Endodermal cell (in vitro differentiated cells): ENCODE measurements at regions not wholly inside any gene's neighbourhood (a gene's known extent, or its start where the extent isn't known, plus 50 kb on each side); places are given as distances from the start of the nearest gene placed in this dataset.

Source experiments
- DNase-seq: peaks from one replicate; pipeline ENCODE4 v3.0.0-alpha.2; 2017
- H3K27ac ChIP-seq: 2 replicates; pipeline ENCODE4 v1.5.1; 2013; ENCODE audit warnings: mild to moderate bottlenecking, low read depth, low read length, moderate library complexity
- H3K27me3 ChIP-seq: 2 replicates; pipeline ENCODE4 v1.6.1; 2013; ENCODE audit warnings: mild to moderate bottlenecking, low read length, moderate library complexity; ENCODE audit not compliant: insufficient read depth, control insufficient read depth, poor library complexity, severe bottlenecking
- H3K36me3 ChIP-seq: 2 replicates; pipeline ENCODE4 v1.7.0; 2013; ENCODE audit warnings: mild to moderate bottlenecking, low read length, moderate library complexity; ENCODE audit not compliant: control insufficient read depth, insufficient read depth
- H3K4me1 ChIP-seq: one replicate; pipeline ENCODE4 v1.7.0; 2013; ENCODE audit warnings: low read length; ENCODE audit not compliant: control insufficient read depth, insufficient read depth
- H3K4me3 ChIP-seq: 2 replicates; pipeline ENCODE4 v1.5.1; 2013; ENCODE audit warnings: mild to moderate bottlenecking, low read length, moderate library complexity
- H3K9ac ChIP-seq: 2 replicates; pipeline ENCODE4 v1.6.1; 2013; ENCODE audit warnings: mild to moderate bottlenecking, low read length, moderate library complexity; ENCODE audit not compliant: poor library complexity, severe bottlenecking; ENCODE audit errors: extremely low read depth
- H3K9me3 ChIP-seq: 2 replicates; pipeline ENCODE4 v1.6.1; 2013; ENCODE audit warnings: mild to moderate bottlenecking, low read length, moderate library complexity; ENCODE audit not compliant: control insufficient read depth
- H3K27ac Mint-ChIP-seq: 2 replicates; pipeline ENCODE4 v1.8.0; 2020; ENCODE audit warnings: mixed read lengths
- H3K27me3 Mint-ChIP-seq: 2 replicates; pipeline ENCODE4 v1.8.0; 2021; ENCODE audit warnings: mild to moderate bottlenecking, mixed read lengths; ENCODE audit not compliant: insufficient read depth
- H3K36me3 Mint-ChIP-seq: 2 replicates; pipeline ENCODE4 v1.8.0; 2020; ENCODE audit warnings: low read depth, mixed read lengths
- H3K4me1 Mint-ChIP-seq: 2 replicates; pipeline ENCODE4 v1.8.0; 2020; ENCODE audit warnings: mixed read lengths
- H3K4me3 Mint-ChIP-seq: 2 replicates; pipeline ENCODE4 v1.8.0; 2020; ENCODE audit warnings: mild to moderate bottlenecking, moderate library complexity, mixed read lengths
- H3K9me3 Mint-ChIP-seq: 2 replicates; pipeline ENCODE4 v1.8.0; 2020; ENCODE audit warnings: mild to moderate bottlenecking, mixed read lengths
- WGBS, 2 experiments: methylation state at CpG; one replicate each; pipeline versions ENCODE4 v1.1.5 to v1.1.7; 2013; ENCODE audit warnings: missing lambda C conversion rate in 2 of 2, mixed read lengths in 1 of 2; ENCODE audit not compliant: insufficient coverage in 1 of 2, insufficient read length in 1 of 2; 5-methylcytosine and 5-hydroxymethylcytosine counted together
- TF ChIP-seq, protein P1 (sequence below): fragments of 200-600 bp; sonication (generic); conservative IDR thresholded peaks from 2 replicates; pipeline ENCODE4 v1.5.0; 2021; ENCODE audit warnings: antibody characterized with exemption, mild to moderate bottlenecking

- Histone ChIP-seq H3K4me1 (peaks cover 14% of the 10 kb centered on the region), H3K9ac (no peak overlapping the region), H3K4me3 (no peak overlapping the region), H3K27me3 (no peaks in the 10 kb centered on the region), H3K27ac (no peak overlapping the region), H3K9me3 (no peaks in the 10 kb centered on the region), H3K36me3 (no peaks in the 10 kb centered on the region)
- no peaks in the 10 kb centered on the region for H3K36me3 Mint-ChIP-seq
- H3K27me3 Mint-ChIP-seq = peaks cover 4% of the 10 kb centered on the region
- WGBS, 2 experiments = 91 to 96% methylated on average over 21 to 28 of the region's 28 CpGs
- H3K4me3 Mint-ChIP-seq = no peak overlapping the region
- H3K4me1 Mint-ChIP-seq = peaks cover 18% of the 10 kb centered on the region
- H3K9me3 Mint-ChIP-seq = no peaks in the 10 kb centered on the region
- peak; percentile 30 for DNase-seq
- no peak overlapping the region for H3K27ac Mint-ChIP-seq
- TF ChIP-seq, protein P1, sequence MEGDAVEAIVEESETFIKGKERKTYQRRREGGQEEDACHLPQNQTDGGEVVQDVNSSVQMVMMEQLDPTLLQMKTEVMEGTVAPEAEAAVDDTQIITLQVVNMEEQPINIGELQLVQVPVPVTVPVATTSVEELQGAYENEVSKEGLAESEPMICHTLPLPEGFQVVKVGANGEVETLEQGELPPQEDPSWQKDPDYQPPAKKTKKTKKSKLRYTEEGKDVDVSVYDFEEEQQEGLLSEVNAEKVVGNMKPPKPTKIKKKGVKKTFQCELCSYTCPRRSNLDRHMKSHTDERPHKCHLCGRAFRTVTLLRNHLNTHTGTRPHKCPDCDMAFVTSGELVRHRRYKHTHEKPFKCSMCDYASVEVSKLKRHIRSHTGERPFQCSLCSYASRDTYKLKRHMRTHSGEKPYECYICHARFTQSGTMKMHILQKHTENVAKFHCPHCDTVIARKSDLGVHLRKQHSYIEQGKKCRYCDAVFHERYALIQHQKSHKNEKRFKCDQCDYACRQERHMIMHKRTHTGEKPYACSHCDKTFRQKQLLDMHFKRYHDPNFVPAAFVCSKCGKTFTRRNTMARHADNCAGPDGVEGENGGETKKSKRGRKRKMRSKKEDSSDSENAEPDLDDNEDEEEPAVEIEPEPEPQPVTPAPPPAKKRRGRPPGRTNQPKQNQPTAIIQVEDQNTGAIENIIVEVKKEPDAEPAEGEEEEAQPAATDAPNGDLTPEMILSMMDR = no peak
Measured at GRCh38 chr9:135302329-135303279, 177.0 kb upstream of the PPP1R26 start.

GRCh38 chr9:135303280-135303647, 176.3 kb upstream of the PPP1R26 start:
- no peak overlapping the region for H3K9ac ChIP-seq
- TF ChIP-seq, protein P1 = no peak
- H3K36me3 Mint-ChIP-seq = no peaks in the 10 kb centered on the region
- H3K27me3 Mint-ChIP-seq = peaks cover 4% of the 10 kb centered on the region
- no peak overlapping the region for H3K27ac ChIP-seq
- H3K4me1 Mint-ChIP-seq = peaks cover 18% of the 10 kb centered on the region
- no peak for DNase-seq
- H3K4me3 ChIP-seq = no peak overlapping the region
- H3K4me3 Mint-ChIP-seq = no peak overlapping the region
- no peaks in the 10 kb centered on the region for H3K27me3 ChIP-seq
- no peak overlapping the region for H3K27ac Mint-ChIP-seq
- peaks cover 14% of the 10 kb centered on the region for H3K4me1 ChIP-seq
- H3K9me3 ChIP-seq = no peaks in the 10 kb centered on the region
- H3K9me3 Mint-ChIP-seq = no peaks in the 10 kb centered on the region
- 90 to 96% methylated on average over 3 of the region's 3 CpGs for WGBS, 2 experiments
- H3K36me3 ChIP-seq = no peaks in the 10 kb centered on the region

- no peak for DNase-seq
- no peaks in the 10 kb centered on the region for H3K9me3 Mint-ChIP-seq
- no peak overlapping the region for H3K4me3 ChIP-seq
- no peak overlapping the region for H3K27ac Mint-ChIP-seq
- TF ChIP-seq, protein P1 = no peak
- H3K27me3 ChIP-seq = no peaks in the 10 kb centered on the region
- H3K36me3 ChIP-seq = no peaks in the 10 kb centered on the region
- peaks cover 18% of the 10 kb centered on the region for H3K4me1 Mint-ChIP-seq
- H3K27me3 Mint-ChIP-seq = peaks cover 4% of the 10 kb centered on the region
- H3K36me3 Mint-ChIP-seq = no peaks in the 10 kb centered on the region
- H3K9ac ChIP-seq = no peak overlapping the region
- H3K4me3 Mint-ChIP-seq = no peak overlapping the region
- H3K27ac ChIP-seq = no peak overlapping the region
- H3K4me1 ChIP-seq = peaks cover 14% of the 10 kb centered on the region
- H3K9me3 ChIP-seq = no peaks in the 10 kb centered on the region
Measured at GRCh38 chr9:135303865-135304499, 175.6 kb upstream of the PPP1R26 start.
